MM.1S (cell line): ENCODE measurements at regions not wholly inside any gene's neighbourhood (a gene's known extent, or its start where the extent isn't known, plus 50 kb on each side); places are given as distances from the start of the nearest gene placed in this dataset.

ENCODE experiments used
- EZH2 ChIP-seq: fragments of 300-600 bp; sonication (generic); optimal IDR thresholded peaks from 2 replicates; pipeline ENCODE3; 2017; ENCODE audit warnings: low read depth, mild to moderate bottlenecking, antibody characterized with exemption, low read length, mixed read lengths
- TF ChIP-seq, protein P1 (sequence below): fragments of 300-600 bp; sonication (generic); IDR thresholded peaks from 2 replicates; pipeline ENCODE4 v1.5.1; 2016; ENCODE audit warnings: antibody characterized with exemption, low read length, mixed read lengths

DNA sequence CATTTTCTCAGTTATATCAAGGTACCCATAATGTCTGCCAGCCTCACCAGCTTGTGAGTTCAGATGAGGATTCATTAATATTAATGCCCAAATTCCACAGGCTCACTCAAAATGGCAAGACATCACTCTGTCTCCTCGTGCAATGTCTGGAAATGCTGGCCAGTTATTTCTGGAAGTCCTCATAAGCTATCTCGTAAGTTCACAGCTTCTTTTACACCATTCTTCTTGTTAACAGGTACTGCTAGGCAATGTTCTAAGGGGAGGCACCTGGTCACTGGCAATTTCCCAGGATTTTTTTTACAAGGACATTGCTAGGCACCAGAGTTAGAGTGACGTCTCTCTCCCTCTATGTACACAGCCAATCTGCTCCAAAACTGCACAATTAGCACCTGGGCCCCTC, 80.2 kb upstream of the SEMA3C start:
- TF ChIP-seq, protein P1, sequence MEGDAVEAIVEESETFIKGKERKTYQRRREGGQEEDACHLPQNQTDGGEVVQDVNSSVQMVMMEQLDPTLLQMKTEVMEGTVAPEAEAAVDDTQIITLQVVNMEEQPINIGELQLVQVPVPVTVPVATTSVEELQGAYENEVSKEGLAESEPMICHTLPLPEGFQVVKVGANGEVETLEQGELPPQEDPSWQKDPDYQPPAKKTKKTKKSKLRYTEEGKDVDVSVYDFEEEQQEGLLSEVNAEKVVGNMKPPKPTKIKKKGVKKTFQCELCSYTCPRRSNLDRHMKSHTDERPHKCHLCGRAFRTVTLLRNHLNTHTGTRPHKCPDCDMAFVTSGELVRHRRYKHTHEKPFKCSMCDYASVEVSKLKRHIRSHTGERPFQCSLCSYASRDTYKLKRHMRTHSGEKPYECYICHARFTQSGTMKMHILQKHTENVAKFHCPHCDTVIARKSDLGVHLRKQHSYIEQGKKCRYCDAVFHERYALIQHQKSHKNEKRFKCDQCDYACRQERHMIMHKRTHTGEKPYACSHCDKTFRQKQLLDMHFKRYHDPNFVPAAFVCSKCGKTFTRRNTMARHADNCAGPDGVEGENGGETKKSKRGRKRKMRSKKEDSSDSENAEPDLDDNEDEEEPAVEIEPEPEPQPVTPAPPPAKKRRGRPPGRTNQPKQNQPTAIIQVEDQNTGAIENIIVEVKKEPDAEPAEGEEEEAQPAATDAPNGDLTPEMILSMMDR = no peak
- no peak for TF ChIP-seq EZH2
